ENCODE measurements at regions not wholly inside any gene's neighbourhood (a gene's known extent, or its start where the extent isn't known, plus 50 kb on each side); places are given as distances from the start of the nearest gene placed in this dataset.

GRCh38 chr5:2857837-2858236 lies 106.4 kb upstream of the IRX2 start:
- TF ChIP-seq CTCF (IDR thresholded peaks at IDR 0.05) (no peak), POLR2A (IDR thresholded peaks at IDR 0.05) (no peak)
